ENCODE measurements at regions not wholly inside any gene's neighbourhood (a gene's known extent, or its start where the extent isn't known, plus 50 kb on each side); places are given as distances from the start of the nearest gene placed in this dataset.

DNA sequence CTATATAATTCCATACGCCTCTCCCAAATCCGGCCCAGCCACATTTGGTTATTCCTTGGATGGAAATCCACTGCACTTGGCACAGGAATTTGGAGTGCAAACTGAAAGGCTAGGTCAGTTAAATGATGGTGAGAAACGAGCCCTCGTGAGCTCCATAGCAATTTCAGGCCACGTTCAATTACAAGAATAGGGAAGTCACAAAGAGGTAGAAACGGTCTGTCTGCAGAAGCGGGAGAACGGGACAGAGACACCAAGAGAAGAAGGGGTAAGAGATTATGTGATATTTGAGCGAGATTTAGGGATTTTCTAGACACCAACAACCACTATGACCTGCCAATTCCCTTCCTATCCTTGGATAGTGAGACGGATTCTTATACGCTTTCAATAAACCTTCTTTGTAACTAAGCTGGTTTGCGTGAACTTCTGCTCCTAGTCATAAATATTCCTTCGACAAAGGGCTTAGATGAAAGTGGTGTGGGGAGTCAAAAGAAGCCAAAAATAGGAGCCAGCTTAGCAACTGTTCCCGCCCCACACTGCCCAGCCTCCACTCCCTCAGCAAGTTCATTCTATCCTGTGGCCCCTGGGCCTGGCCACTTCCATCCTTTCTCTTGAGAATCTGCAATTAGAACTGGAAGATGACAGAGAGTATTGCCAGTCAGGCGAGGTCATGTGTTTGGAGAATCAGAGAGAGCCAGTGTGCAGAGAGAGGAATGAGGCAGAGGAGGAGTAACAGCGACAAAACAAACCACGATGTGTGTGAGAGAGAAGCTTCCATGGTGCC lies 118.4 kb downstream of the ZNF608 start:
- ATAC-seq (no peak), DNase-seq (no peak)
- intact Hi-C loops (cut with DNase I; ENCODE audit: low total_unique reads), result no loop called here
- no peaks in the 10 kb centered on the region for H3K9me3 ChIP-seq
- no peaks in the 10 kb centered on the region for H3K27me3 ChIP-seq
- TF ChIP-seq POLR2A (IDR thresholded peaks at IDR 0.05), result no peak
- TF ChIP-seq, protein P1, sequence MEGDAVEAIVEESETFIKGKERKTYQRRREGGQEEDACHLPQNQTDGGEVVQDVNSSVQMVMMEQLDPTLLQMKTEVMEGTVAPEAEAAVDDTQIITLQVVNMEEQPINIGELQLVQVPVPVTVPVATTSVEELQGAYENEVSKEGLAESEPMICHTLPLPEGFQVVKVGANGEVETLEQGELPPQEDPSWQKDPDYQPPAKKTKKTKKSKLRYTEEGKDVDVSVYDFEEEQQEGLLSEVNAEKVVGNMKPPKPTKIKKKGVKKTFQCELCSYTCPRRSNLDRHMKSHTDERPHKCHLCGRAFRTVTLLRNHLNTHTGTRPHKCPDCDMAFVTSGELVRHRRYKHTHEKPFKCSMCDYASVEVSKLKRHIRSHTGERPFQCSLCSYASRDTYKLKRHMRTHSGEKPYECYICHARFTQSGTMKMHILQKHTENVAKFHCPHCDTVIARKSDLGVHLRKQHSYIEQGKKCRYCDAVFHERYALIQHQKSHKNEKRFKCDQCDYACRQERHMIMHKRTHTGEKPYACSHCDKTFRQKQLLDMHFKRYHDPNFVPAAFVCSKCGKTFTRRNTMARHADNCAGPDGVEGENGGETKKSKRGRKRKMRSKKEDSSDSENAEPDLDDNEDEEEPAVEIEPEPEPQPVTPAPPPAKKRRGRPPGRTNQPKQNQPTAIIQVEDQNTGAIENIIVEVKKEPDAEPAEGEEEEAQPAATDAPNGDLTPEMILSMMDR (IDR thresholded peaks at IDR 0.05 in 4 of 5, conservative IDR thresholded peaks at IDR 0.05 in 1 of 5), result no peak
- in situ Hi-C loops (cut with MboI; ENCODE audit: low sequenced_read_pairs in 4 of 4), result no loop called here
- H3K4me3 ChIP-seq, result no peak overlapping the region
- no peak overlapping the region for H3K27ac ChIP-seq
- H3K4me1 ChIP-seq, result no peaks in the 10 kb centered on the region
- no peaks in the 10 kb centered on the region for H3K36me3 ChIP-seq

DNA sequence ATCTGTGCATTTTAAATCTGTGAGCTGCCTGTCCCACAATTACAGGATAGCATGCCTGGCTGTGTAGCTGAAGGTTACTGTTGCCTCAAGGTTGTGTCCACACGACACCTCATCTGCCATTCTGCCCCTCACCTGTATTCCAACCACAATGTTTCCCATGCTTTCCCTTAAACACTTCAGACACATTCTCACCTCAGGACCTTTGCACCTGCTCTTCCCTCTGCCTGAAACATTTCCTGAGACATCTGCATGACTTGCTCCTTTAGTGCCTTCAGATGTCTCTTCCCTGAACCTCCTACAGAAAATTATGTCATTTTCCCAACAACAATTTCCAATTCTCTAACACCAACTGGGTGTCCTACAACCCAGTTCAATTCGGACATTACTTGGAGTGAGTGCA lies 120.4 kb downstream of the ZNF608 start:
- Histone ChIP-seq H3K36me3 (no peaks in the 10 kb centered on the region), H3K4me1 (no peaks in the 10 kb centered on the region), H3K4me3 (no peak overlapping the region), H3K27me3 (no peaks in the 10 kb centered on the region), H3K9me3 (no peaks in the 10 kb centered on the region), H3K27ac (no peak overlapping the region)
- no peak for DNase-seq
- TF ChIP-seq, protein P1 (IDR thresholded peaks at IDR 0.05 in 4 of 5, conservative IDR thresholded peaks at IDR 0.05 in 1 of 5), result no peak
- TF ChIP-seq POLR2A (IDR thresholded peaks at IDR 0.05), result no peak
- no peak for ATAC-seq
- intact Hi-C loops (cut with DNase I; ENCODE audit: low total_unique reads), result no loop called here
- in situ Hi-C loops (cut with MboI; ENCODE audit: low sequenced_read_pairs in 4 of 4), result no loop called here

DNA sequence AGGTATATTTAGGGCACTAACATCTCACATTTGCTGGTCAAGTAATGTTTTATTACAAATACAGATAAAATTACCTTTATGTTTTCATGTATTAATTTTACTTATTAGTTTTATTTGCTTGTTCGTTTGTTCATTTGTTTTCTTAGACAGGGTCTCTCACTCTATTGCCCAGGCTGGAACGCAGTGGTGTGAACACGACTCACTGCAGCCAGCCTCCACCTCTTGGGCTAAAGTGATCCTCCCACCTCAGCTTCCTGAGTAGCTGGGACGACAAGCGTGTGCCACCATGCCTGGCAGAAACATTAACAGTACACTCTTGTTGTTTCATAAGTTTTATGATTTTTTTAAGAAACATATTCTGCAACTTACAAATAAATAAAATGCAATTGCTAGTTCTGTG lies 123.2 kb downstream of the ZNF608 start:
- H3K27ac ChIP-seq, result no peak overlapping the region
- H3K36me3 ChIP-seq, result no peaks in the 10 kb centered on the region
- no peaks in the 10 kb centered on the region for H3K27me3 ChIP-seq
- in situ Hi-C loops (cut with MboI; ENCODE audit: low sequenced_read_pairs in 4 of 4) (no loop called here), intact Hi-C loops (cut with DNase I; ENCODE audit: low total_unique reads) (no loop called here)
- ATAC-seq, result no peak
- TF ChIP-seq, protein P1 (IDR thresholded peaks at IDR 0.05 in 4 of 5, conservative IDR thresholded peaks at IDR 0.05 in 1 of 5), result no peak
- TF ChIP-seq POLR2A (IDR thresholded peaks at IDR 0.05), result no peak
- H3K4me3 ChIP-seq, result no peak overlapping the region
- H3K9me3 ChIP-seq, result no peaks in the 10 kb centered on the region
- no peaks in the 10 kb centered on the region for H3K4me1 ChIP-seq
- DNase-seq, result no peak

DNA sequence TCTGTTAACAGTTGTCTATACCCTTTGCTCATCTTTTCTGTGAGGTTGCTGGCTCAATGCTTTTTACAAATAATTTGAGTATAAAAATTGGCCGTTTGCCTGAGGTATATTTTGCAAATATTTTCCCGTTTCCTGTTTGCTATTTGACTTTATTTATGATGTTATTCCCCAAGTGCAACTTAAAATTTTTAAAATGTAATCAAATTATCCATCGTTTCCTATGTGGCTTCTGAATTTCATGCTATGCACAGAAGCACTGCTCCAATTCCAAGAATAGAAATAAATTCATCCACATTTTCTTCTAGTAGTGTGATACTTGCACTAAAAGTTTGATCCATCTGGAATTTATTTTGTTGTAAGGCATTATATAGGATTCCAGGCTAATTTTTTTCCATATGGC lies 123.6 kb downstream of the ZNF608 start:
- ATAC-seq (no peak), DNase-seq (no peak)
- no peak for TF ChIP-seq POLR2A (IDR thresholded peaks at IDR 0.05)
- TF ChIP-seq, protein P1 (IDR thresholded peaks at IDR 0.05 in 4 of 5, conservative IDR thresholded peaks at IDR 0.05 in 1 of 5), result no peak
- Histone ChIP-seq H3K27ac (no peak overlapping the region), H3K36me3 (no peaks in the 10 kb centered on the region), H3K27me3 (no peaks in the 10 kb centered on the region), H3K9me3 (no peaks in the 10 kb centered on the region), H3K4me1 (no peaks in the 10 kb centered on the region), H3K4me3 (no peak overlapping the region)
- intact Hi-C loops (cut with DNase I; ENCODE audit: low total_unique reads) (no loop called here), in situ Hi-C loops (cut with MboI; ENCODE audit: low sequenced_read_pairs in 4 of 4) (no loop called here)

DNA sequence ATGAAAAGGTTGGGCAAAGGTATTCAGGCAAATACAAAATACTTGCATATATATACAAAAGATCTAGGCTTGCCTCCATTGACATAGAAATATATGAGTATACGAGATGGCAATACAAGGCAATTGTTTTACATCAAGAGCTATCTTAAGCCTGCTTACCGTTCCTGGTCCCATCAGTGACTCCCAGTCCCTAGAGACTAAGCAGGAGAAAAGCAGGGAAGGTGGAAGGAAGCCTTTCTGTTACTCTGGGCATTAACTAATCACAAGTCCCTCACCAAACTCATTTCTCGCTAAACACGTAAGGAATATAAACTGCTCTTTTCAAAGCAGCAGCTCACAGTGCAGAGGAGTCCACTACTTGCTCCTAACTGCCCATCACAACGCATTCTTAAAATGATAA lies 125.2 kb downstream of the ZNF608 start:
- intact Hi-C loops (cut with DNase I; ENCODE audit: low total_unique reads), result no loop called here
- in situ Hi-C loops (cut with MboI; ENCODE audit: low sequenced_read_pairs in 4 of 4), result no loop called here
- TF ChIP-seq, protein P1 (IDR thresholded peaks at IDR 0.05 in 4 of 5, conservative IDR thresholded peaks at IDR 0.05 in 1 of 5), result no peak
- TF ChIP-seq POLR2A (IDR thresholded peaks at IDR 0.05), result no peak

More for the DNA sequence above, 125.2 kb downstream of the ZNF608 start:
- no peak overlapping the region for H3K4me3 ChIP-seq
- no peaks in the 10 kb centered on the region for H3K4me1 ChIP-seq
- H3K9me3 ChIP-seq, result no peaks in the 10 kb centered on the region
- H3K27me3 ChIP-seq, result no peaks in the 10 kb centered on the region
- ATAC-seq (no peak), DNase-seq (no peak)
- no peak overlapping the region for H3K27ac ChIP-seq
- no peaks in the 10 kb centered on the region for H3K36me3 ChIP-seq

All from gastrocnemius medialis (tissue), 4 donors.